ENCODE measurements at regions not wholly inside any gene's neighbourhood (a gene's known extent, or its start where the extent isn't known, plus 50 kb on each side); places are given as distances from the start of the nearest gene placed in this dataset.

DNA sequence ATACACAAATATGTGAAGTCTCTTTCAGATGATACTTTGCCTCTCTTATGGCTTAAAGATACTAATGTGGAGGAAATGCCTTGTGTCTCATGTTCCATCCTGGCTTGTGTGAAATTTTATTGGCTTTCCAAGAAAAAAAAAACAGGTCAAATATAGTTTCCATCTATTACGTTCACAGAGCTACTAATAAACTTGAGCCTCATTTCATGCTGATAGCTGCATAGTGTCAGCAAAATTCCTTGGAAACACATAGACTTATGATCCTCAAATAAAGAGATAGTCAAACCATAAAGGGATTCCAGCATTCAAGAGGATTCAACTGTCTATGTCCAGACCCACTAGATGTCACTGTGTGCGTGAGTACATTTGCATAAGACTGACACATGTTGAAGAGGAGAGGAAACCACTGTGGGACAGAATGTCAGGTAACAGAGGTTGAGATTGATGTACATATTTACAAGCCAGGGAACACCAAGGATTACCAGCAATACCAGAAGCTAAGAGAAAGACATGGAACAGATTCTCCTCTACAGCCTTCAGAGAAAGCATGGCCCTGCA is 266.6 kb downstream of the COL12A1 start:
- ChIA-PET POLR2A (no interaction called here), CTCF (ENCODE audit: low intra/inter-chr PET ratio) (no interaction called here)
- Histone ChIP-seq H2AFZ (ENCODE audit: low read depth, low read length) (no peak overlapping the region), H3K4me3 (no peak overlapping the region), H3K27ac (ENCODE audit: extremely low read depth, low read depth, low read length) (no peak overlapping the region), H3K79me2 (ENCODE audit: control insufficient read depth, insufficient read depth, low read length) (no peaks in the 10 kb centered on the region), H3K36me3 (ENCODE audit: control insufficient read depth, insufficient read depth, low read length) (no peaks in the 10 kb centered on the region), H3K4me2 (ENCODE audit: insufficient read depth, low read length) (no peak overlapping the region), H3K27me3 (ENCODE audit: control insufficient read depth in 2 of 2, insufficient read depth in 2 of 2, low read length in 2 of 2) (no peaks in the 10 kb centered on the region), H3K9me3 (replicated peaks; ENCODE audit: control insufficient read depth, insufficient read depth, low read depth, low read length) (no peaks in the 10 kb centered on the region; the same call in 1 of the 2 replicates), H3K4me1 (replicated peaks in 1 of 2; ENCODE audit: control insufficient read depth in 2 of 2, insufficient read depth in 2 of 2, low read length in 2 of 2) (no peaks in the 10 kb centered on the region), H3K9ac (ENCODE audit: insufficient read depth in 1 of 2, low read depth in 2 of 2, low read length in 2 of 2) (no peak overlapping the region), H3K9me1 (ENCODE audit: control insufficient read depth, insufficient read depth, low read length) (no peaks in the 10 kb centered on the region), H4K20me1 (replicated peaks; ENCODE audit: control insufficient read depth, insufficient read depth, low read length) (no peaks in the 10 kb centered on the region)
- DNase-seq (ENCODE audit: extremely low read depth in 1 of 4, low spot score in 3 of 4): no peak
- no peak for ATAC-seq
- BruUV-seq (replicated peaks): no TSS peak
- intact Hi-C loops (cut with micrococcal nuclease): no loop called here
- in situ Hi-C loops (cut with MboI): no loop called here
- WGBS (ENCODE audit: insufficient coverage, low coverage, missing lambda C conversion rate): 0% methylated on average over 2 of the region's 2 CpGs
- FAIRE-seq: no peak
- no peak for TF ChIP-seq ZNF165 (CRISPR knock-in tag; IDR thresholded peaks at IDR 0.05; ENCODE audit: borderline replicate concordance)
- no peak for TF ChIP-seq ZBTB2 (IDR thresholded peaks at IDR 0.05)
- no peak for TF ChIP-seq ZNF436 (CRISPR knock-in tag; IDR thresholded peaks at IDR 0.05)
- TF ChIP-seq SIN3B (IDR thresholded peaks at IDR 0.05; ENCODE audit: low read depth): no peak
- TF ChIP-seq JUNB (CRISPR knock-in tag; conservative IDR thresholded peaks at IDR 0.05): no peak
- TF ChIP-seq NCOA2 (IDR thresholded peaks at IDR 0.05; ENCODE audit: partially characterized antibody in 2 of 2): no peak
- no peak for TF ChIP-seq FOXJ3 (CRISPR knock-in tag; IDR thresholded peaks at IDR 0.05)
- TF ChIP-seq RBM25 (IDR thresholded peaks at IDR 0.05; ENCODE audit: low read depth, low read length, severe bottlenecking): no peak
- no peak for TF ChIP-seq PRMT5 (CRISPR knock-in tag; IDR thresholded peaks at IDR 0.05)
- no peak for TF ChIP-seq SP1 (CRISPR knock-in tag; IDR thresholded peaks at IDR 0.05)
- TF ChIP-seq, protein P1, sequence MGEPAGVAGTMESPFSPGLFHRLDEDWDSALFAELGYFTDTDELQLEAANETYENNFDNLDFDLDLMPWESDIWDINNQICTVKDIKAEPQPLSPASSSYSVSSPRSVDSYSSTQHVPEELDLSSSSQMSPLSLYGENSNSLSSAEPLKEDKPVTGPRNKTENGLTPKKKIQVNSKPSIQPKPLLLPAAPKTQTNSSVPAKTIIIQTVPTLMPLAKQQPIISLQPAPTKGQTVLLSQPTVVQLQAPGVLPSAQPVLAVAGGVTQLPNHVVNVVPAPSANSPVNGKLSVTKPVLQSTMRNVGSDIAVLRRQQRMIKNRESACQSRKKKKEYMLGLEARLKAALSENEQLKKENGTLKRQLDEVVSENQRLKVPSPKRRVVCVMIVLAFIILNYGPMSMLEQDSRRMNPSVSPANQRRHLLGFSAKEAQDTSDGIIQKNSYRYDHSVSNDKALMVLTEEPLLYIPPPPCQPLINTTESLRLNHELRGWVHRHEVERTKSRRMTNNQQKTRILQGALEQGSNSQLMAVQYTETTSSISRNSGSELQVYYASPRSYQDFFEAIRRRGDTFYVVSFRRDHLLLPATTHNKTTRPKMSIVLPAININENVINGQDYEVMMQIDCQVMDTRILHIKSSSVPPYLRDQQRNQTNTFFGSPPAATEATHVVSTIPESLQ (CRISPR knock-in tag; IDR thresholded peaks at IDR 0.05): no peak
- no peak for TF ChIP-seq SMAD2 (IDR thresholded peaks at IDR 0.05; ENCODE audit: low read depth, low read length)

All from K562 (cell line).